Neural progenitor cell (in vitro differentiated cells): ENCODE measurements at regions not wholly inside any gene's neighbourhood (a gene's known extent, or its start where the extent isn't known, plus 50 kb on each side); places are given as distances from the start of the nearest gene placed in this dataset.

Experiments
- DNase-seq: peaks from one replicate; pipeline ENCODE4 v3.0.0-alpha.2; 2016; ENCODE audit warnings: low spot score
- H2AFZ ChIP-seq: fragments of 200-600 bp; sonication (generic); replicated peaks from 2 replicates; pipeline ENCODE4 v1.6.1; 2016; ENCODE audit warnings: antibody characterized with exemption
- H3F3A ChIP-seq: fragments of 200-600 bp; sonication (generic); 2 replicates; pipeline ENCODE4 v1.6.1; 2016; ENCODE audit warnings: antibody characterized with exemption, low read depth
- H3K27ac ChIP-seq: fragments of 200-600 bp; sonication (generic); 2 replicates; pipeline ENCODE4 v1.5.1; 2016; ENCODE audit warnings: mild to moderate bottlenecking
- H3K27me3 ChIP-seq: fragments of 200-600 bp; sonication (generic); 2 replicates; pipeline ENCODE4 v1.6.1; 2016; ENCODE audit warnings: mild to moderate bottlenecking, moderate library complexity
- H3K36me3 ChIP-seq: fragments of 200-600 bp; sonication (generic); 2 replicates; pipeline ENCODE4 v1.5.1; 2016
- H3K4me1 ChIP-seq: fragments of 200-600 bp; sonication (generic); 2 replicates; pipeline ENCODE4 v1.6.1; 2016; ENCODE audit warnings: mixed run types
- H3K4me2 ChIP-seq: fragments of 200-600 bp; sonication (generic); 2 replicates; pipeline ENCODE4 v1.6.1; 2016
- H3K4me3 ChIP-seq: fragments of 200-600 bp; sonication (generic); 2 replicates; pipeline ENCODE4 v1.5.1; 2016
- H3K79me2 ChIP-seq: fragments of 200-600 bp; sonication (generic); 2 replicates; pipeline ENCODE4 v1.6.1; 2016; ENCODE audit warnings: low read depth
- H3K9ac ChIP-seq: fragments of 200-600 bp; sonication (generic); 2 replicates; pipeline ENCODE4 v1.6.1; 2016
- H3K9me3 ChIP-seq: fragments of 200-600 bp; sonication (generic); 2 replicates; pipeline ENCODE4 v1.5.1; 2016; ENCODE audit warnings: low read depth
- H4K20me1 ChIP-seq: fragments of 200-600 bp; sonication (generic); 2 replicates; pipeline ENCODE4 v1.6.1; 2016; ENCODE audit warnings: low read depth
- H3K27ac Mint-ChIP-seq: 3 replicates; pipeline ENCODE4 v1.8.0; 2021; ENCODE audit warnings: mixed read lengths
- H3K27me3 Mint-ChIP-seq: 2 replicates; pipeline ENCODE4 v1.8.0; 2022; ENCODE audit warnings: low read depth, mild to moderate bottlenecking, inconsistent platforms, moderate library complexity, mixed read lengths; ENCODE audit not compliant: insufficient read depth
- H3K36me3 Mint-ChIP-seq: 3 replicates; pipeline ENCODE4 v1.8.0; 2021; ENCODE audit warnings: mixed read lengths
- H3K4me1 Mint-ChIP-seq: 3 replicates; pipeline ENCODE4 v1.8.0; 2021; ENCODE audit warnings: mixed read lengths
- H3K4me3 Mint-ChIP-seq: 3 replicates; pipeline ENCODE4 v1.8.0; 2021; ENCODE audit warnings: mild to moderate bottlenecking, moderate library complexity, mixed read lengths
- H3K9me3 Mint-ChIP-seq: 3 replicates; pipeline ENCODE4 v1.8.0; 2020; ENCODE audit warnings: mixed read lengths
- EZH2 ChIP-seq: fragments of 200-600 bp; sonication (generic); IDR thresholded peaks from 2 replicates; pipeline ENCODE4 v1.6.1; 2017; ENCODE audit warnings: antibody characterized with exemption, mild to moderate bottlenecking, moderate library complexity
- EZH2phosphoT487 ChIP-seq: fragments of 200-600 bp; sonication (generic); IDR thresholded peaks from 2 replicates; pipeline ENCODE4 v1.6.1; 2017; ENCODE audit warnings: antibody characterized with exemption

- TF ChIP-seq EZH2phosphoT487 (no peak), EZH2 (no peak)
- Histone ChIP-seq H3K27me3 (no peaks in the 10 kb centered on the region), H3F3A (no peaks in the 10 kb centered on the region), H3K4me3 (no peak overlapping the region), H3K4me2 (no peak overlapping the region), H3K27ac (no peak overlapping the region), H3K9ac (no peak overlapping the region), H3K79me2 (no peaks in the 10 kb centered on the region), H4K20me1 (no peaks in the 10 kb centered on the region), H3K4me1 (no peaks in the 10 kb centered on the region), H3K36me3 (no peaks in the 10 kb centered on the region), H3K9me3 (no peaks in the 10 kb centered on the region), H2AFZ (no peak overlapping the region)
- Mint-ChIP-seq H3K27me3 (peaks cover 2% of the 10 kb centered on the region), H3K36me3 (no peaks in the 10 kb centered on the region), H3K27ac (no peak overlapping the region), H3K4me3 (no peak overlapping the region), H3K9me3 (no peaks in the 10 kb centered on the region), H3K4me1 (no peaks in the 10 kb centered on the region)
- DNase-seq = no peak
Measured at GRCh38 chr6:55925292-55925691, 49.9 kb upstream of the BMP5 start.
